GM23338 (cell line): ENCODE measurements at regions not wholly inside any gene's neighbourhood (a gene's known extent, or its start where the extent isn't known, plus 50 kb on each side); places are given as distances from the start of the nearest gene placed in this dataset.
"Not testable (repeated sequence)": the region's sequence is repeated elsewhere in the genome, so short reads cannot be mapped to it uniquely, and the experiment has no call there.

Source experiments
- CTCF ChIP-seq, 2 experiments: fragments of 200-600 bp in 1 of 2; sonication (generic) in 1 of 2; conservative IDR thresholded peaks; 2 replicates each; pipeline versions ENCODE4 v1.5.1 to v1.6.1; 2016 to 2017; ENCODE audit warnings: antibody characterized with exemption in 2 of 2, low read depth in 2 of 2, mild to moderate bottlenecking in 2 of 2, moderate library complexity in 1 of 2
- EZH2phosphoT487 ChIP-seq: fragments of 200-600 bp; sonication (generic); IDR thresholded peaks from one replicate; pipeline ENCODE4 v1.8.1; 2018; ENCODE audit warnings: antibody characterized with exemption; ENCODE audit not compliant: unreplicated experiment

GRCh38 chr14:19173188-19173587 is 206.0 kb downstream of the POTEM start:
- TF ChIP-seq CTCF (conservative IDR thresholded peaks at IDR 0.05; ENCODE audit: low read depth in 2 of 2); EZH2phosphoT487: not testable (repeated sequence)
